HFFc6 (cell line): ENCODE measurements at regions not wholly inside any gene's neighbourhood (a gene's known extent, or its start where the extent isn't known, plus 50 kb on each side); places are given as distances from the start of the nearest gene placed in this dataset.
"Not testable (repeated sequence)": the region's sequence is repeated elsewhere in the genome, so short reads cannot be mapped to it uniquely, and the experiment has no call there.

ENCODE experiments used
- DNase-seq: peaks from one replicate; pipeline ENCODE4 v3.0.0-alpha.2; 2018
- H3K27ac Mint-ChIP-seq: 2 replicates; pipeline ENCODE4 v1.8.0; 2020; ENCODE audit warnings: mild to moderate bottlenecking, mixed read lengths
- H3K27me3 Mint-ChIP-seq: 2 replicates; pipeline ENCODE4 v1.8.0; 2021; ENCODE audit warnings: mild to moderate bottlenecking, moderate library complexity, mixed read lengths; ENCODE audit not compliant: insufficient read depth
- H3K36me3 Mint-ChIP-seq: 2 replicates; pipeline ENCODE4 v1.8.0; 2021; ENCODE audit warnings: low read depth, mixed read lengths
- H3K4me1 Mint-ChIP-seq: 2 replicates; pipeline ENCODE4 v1.8.0; 2020; ENCODE audit warnings: low read depth, mixed read lengths
- H3K4me3 Mint-ChIP-seq: 2 replicates; pipeline ENCODE4 v1.8.0; 2020; ENCODE audit warnings: mild to moderate bottlenecking, moderate library complexity, mixed read lengths
- H3K9me3 Mint-ChIP-seq: 2 replicates; pipeline ENCODE4 v1.8.0; 2020; ENCODE audit warnings: mild to moderate bottlenecking, mixed read lengths
- TF ChIP-seq, protein P1 (sequence below): fragments of 200-600 bp; sonication (generic); IDR thresholded peaks from 2 replicates; pipeline ENCODE4 v1.5.0; 2021; ENCODE audit warnings: antibody characterized with exemption, mild to moderate bottlenecking

DNA sequence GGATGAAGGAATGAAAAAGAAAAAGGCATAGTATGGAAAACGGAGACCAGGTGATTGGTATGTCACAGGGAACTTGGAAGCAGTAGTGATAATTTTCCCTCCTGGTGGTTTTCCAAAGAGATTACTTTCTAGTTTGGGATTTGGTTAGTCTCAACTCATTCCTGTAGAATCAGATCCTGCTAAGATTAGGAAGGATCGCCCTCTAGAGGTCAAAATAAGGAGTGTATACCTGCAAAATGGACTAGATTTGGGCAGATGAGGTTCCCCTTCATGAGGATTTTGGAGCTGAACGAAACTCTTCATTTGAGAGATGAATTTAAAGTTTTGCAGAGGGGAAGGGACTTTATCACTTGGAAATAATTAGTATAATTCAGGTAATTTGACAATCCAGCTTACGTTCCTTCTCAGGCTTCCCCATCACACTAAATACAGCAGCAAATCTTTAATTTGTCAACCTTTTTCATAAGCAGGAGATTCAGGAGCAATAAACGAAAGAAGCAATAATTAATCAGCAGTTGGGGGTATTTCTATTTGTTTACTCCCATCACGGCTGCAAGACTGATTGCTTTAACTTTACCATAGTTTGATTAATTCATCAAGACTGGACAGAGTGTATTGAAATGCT lies 65.2 kb downstream of the CCDC195 start:
- peaks cover 5% of the 10 kb centered on the region; the same call in 1 of the 2 replicates for H3K36me3 Mint-ChIP-seq
- no peaks in the 10 kb centered on the region for H3K4me1 Mint-ChIP-seq
- peaks cover 5% of the 10 kb centered on the region for H3K27me3 Mint-ChIP-seq
- no peak overlapping the region for H3K27ac Mint-ChIP-seq
- DNase-seq = peak; percentile 47
- peaks cover 12% of the 10 kb centered on the region for H3K9me3 Mint-ChIP-seq
- TF ChIP-seq, protein P1, sequence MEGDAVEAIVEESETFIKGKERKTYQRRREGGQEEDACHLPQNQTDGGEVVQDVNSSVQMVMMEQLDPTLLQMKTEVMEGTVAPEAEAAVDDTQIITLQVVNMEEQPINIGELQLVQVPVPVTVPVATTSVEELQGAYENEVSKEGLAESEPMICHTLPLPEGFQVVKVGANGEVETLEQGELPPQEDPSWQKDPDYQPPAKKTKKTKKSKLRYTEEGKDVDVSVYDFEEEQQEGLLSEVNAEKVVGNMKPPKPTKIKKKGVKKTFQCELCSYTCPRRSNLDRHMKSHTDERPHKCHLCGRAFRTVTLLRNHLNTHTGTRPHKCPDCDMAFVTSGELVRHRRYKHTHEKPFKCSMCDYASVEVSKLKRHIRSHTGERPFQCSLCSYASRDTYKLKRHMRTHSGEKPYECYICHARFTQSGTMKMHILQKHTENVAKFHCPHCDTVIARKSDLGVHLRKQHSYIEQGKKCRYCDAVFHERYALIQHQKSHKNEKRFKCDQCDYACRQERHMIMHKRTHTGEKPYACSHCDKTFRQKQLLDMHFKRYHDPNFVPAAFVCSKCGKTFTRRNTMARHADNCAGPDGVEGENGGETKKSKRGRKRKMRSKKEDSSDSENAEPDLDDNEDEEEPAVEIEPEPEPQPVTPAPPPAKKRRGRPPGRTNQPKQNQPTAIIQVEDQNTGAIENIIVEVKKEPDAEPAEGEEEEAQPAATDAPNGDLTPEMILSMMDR = peak; percentile 91
- no peak overlapping the region for H3K4me3 Mint-ChIP-seq

DNA sequence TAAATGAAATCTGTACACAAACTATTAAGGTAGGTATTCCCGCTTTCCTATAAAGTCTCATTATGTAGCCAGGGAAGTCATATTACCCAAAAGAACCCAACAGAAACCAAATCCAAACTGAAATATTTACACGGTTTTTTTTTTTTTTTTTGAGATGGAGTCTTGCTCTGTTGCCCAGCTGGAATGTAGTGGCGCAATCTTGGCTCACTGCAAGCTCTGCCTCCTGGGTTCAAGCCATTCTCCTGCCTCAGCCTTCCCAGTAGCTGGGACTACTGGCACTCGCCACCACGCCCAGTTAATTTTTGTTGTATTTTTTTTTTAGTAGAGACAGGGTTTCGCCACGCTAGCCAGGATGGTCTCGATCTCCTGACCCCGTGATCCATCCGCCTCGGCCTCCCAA lies 62.5 kb upstream of the CUL3 start:
- not testable (repeated sequence) for H3K9me3 Mint-ChIP-seq, H3K27ac Mint-ChIP-seq, H3K27me3 Mint-ChIP-seq, H3K4me3 Mint-ChIP-seq, H3K36me3 Mint-ChIP-seq, DNase-seq, H3K4me1 Mint-ChIP-seq

DNA sequence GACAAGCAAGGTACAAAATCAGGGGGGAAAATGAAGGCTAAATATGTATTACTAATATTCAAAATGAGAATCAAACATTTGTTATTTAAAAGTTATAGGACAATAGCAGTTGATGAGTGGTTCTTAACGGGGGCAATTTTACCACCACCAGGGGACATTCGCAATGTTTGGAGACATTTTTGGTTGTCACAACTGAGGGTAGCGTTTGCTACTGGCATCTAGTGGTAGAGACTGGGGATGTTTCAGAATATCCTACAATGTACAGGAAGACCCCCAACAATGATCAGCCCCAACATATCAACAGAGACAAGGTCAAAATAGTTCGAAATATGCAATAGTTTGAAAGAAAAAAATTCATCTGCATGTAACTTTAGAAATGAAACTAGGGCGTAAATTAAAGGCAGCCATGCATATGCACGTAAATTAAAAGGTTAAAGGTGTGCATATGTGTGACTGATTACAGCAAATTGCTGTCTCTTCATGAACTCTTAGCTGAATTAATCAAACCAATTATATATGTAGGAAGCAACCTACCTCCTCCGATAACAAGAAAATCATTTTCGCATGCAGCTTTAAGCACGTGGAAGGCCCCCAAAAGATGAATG lies 61.2 kb upstream of the CUL3 start:
- Mint-ChIP-seq H3K9me3 (no peaks in the 10 kb centered on the region), H3K27ac (no peak overlapping the region), H3K4me3 (no peak overlapping the region), H3K27me3 (peaks cover 3% of the 10 kb centered on the region; the same call in 1 of the 2 replicates), H3K36me3 (no peaks in the 10 kb centered on the region), H3K4me1 (no peaks in the 10 kb centered on the region)
- peak; percentile 3 for DNase-seq
- TF ChIP-seq, protein P1 = peak; percentile 79

DNA sequence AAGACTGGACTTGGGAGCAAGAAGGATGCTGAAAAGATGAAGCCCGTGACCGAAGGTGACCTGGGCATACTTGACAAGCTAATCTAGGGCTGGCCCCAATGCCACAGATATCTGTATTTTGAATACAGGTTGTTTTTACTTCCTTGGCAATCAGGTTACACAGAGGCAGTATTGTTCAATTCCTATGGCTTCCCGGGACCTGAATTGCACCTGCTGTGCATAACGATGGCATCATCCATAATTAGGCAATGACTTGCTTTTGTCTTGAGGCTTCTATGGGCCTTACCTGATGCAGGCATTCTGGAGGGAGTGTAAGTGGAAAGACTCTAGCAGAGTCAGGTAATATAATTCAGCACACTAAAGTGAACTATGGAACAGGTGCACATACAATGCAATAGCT lies 60.6 kb upstream of the CUL3 start:
- Mint-ChIP-seq H3K4me3 (no peak overlapping the region), H3K4me1 (no peaks in the 10 kb centered on the region), H3K36me3 (no peaks in the 10 kb centered on the region), H3K27me3 (peaks cover 3% of the 10 kb centered on the region; the same call in 1 of the 2 replicates), H3K9me3 (no peaks in the 10 kb centered on the region), H3K27ac (no peak overlapping the region)
- TF ChIP-seq, protein P1 = no peak
- no peak for DNase-seq

DNA sequence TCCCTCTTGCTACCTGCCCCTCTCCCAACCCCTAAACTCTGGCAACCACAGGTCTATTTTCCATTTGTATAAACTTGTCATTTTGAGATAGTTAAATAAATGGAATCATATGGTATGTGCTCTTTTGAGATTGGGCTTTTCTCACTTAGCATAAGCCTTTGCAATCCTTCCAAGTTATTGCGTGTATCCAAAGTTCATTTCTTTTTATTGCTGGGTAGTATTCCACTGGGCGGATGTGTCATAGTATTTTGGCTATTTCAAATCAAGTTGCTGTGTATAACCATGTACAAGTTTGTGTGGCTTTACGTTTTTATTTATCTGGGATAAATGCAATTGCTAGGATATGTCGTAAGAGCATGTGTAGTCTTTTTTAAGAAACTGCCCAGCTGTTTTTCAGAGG lies 55.5 kb upstream of the CUL3 start:
- DNase-seq = no peak
- Mint-ChIP-seq H3K36me3 (no peaks in the 10 kb centered on the region), H3K4me3 (no peak overlapping the region), H3K9me3 (no peaks in the 10 kb centered on the region), H3K27ac (no peak overlapping the region), H3K4me1 (no peaks in the 10 kb centered on the region), H3K27me3 (peaks cover 10% of the 10 kb centered on the region; the same call in 1 of the 2 replicates)
- TF ChIP-seq, protein P1 = no peak

DNA sequence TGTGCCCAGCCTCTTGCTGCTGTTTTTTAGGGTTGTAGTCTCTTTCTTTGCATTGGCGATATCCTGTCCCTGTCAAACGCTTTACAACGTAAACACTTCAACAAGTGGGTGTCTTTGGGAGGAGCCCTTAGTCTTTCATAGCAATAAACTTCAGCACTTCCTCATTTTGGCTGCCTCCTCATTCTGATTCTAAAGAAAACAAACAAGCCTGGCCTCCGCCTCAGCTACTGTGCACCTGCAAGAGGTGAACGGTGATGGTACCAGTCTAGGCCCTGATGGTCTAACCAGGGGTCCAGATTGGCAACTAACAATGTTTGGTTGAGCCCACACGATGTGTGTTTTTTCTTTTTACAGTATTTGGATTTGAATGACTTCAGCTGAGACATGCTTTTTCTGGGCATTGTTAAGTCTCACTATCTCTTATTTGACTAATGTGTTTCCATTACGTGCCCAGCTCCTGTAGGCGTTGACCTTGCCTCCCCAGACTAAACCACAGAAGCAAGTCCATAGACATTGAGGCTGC lies 53.2 kb upstream of the CUL3 start:
- Mint-ChIP-seq H3K9me3 (no peaks in the 10 kb centered on the region), H3K27ac (no peak overlapping the region), H3K36me3 (no peaks in the 10 kb centered on the region), H3K4me1 (no peaks in the 10 kb centered on the region), H3K4me3 (no peak overlapping the region), H3K27me3 (peaks cover 12% of the 10 kb centered on the region; the same call in 1 of the 2 replicates)
- TF ChIP-seq, protein P1 = no peak
- DNase-seq = no peak
